GM23338 (cell line): ENCODE measurements at regions not wholly inside any gene's neighbourhood (a gene's known extent, or its start where the extent isn't known, plus 50 kb on each side); places are given as distances from the start of the nearest gene placed in this dataset.

Source experiments
- ATAC-seq: fragments of 200-7000 bp; cut with Tn5 transposase; 3 replicates; pipeline ENCODE4 v1.9.1; 2020
- DNase-seq: peaks from one replicate; pipeline ENCODE4 v3.0.0-alpha.2; 2015; ENCODE audit warnings: low spot score
- H2AFZ ChIP-seq: fragments of 200-600 bp; sonication (generic); 2 replicates; pipeline ENCODE4 v1.8.0; 2016; ENCODE audit warnings: antibody characterized with exemption, mild to moderate bottlenecking, moderate library complexity
- H3F3A ChIP-seq: fragments of 200-600 bp; sonication (generic); replicated peaks from 2 replicates; pipeline ENCODE4 v1.8.0; 2017; ENCODE audit warnings: antibody characterized with exemption, mixed run types, low read depth
- H3K27ac ChIP-seq: fragments of 200-600 bp; sonication (generic); 2 replicates; pipeline ENCODE4 v1.6.1; 2016; ENCODE audit warnings: low read depth
- H3K27me3 ChIP-seq: fragments of 200-600 bp; sonication (generic); 2 replicates; pipeline ENCODE4 v1.8.0; 2016; ENCODE audit warnings: mild to moderate bottlenecking, mixed run types, moderate library complexity; ENCODE audit not compliant: insufficient read depth
- H3K36me3 ChIP-seq: fragments of 200-600 bp; sonication (generic); 2 replicates; pipeline ENCODE4 v1.8.0; 2016; ENCODE audit warnings: mild to moderate bottlenecking; ENCODE audit not compliant: insufficient read depth
- H3K4me1 ChIP-seq: fragments of 200-600 bp; sonication (generic); 2 replicates; pipeline ENCODE4 v1.8.0; 2016; ENCODE audit warnings: mild to moderate bottlenecking, moderate library complexity; ENCODE audit not compliant: insufficient read depth
- H3K4me2 ChIP-seq: fragments of 200-600 bp; sonication (generic); 2 replicates; pipeline ENCODE4 v1.7.1; 2017; ENCODE audit warnings: mixed run types
- H3K4me3 ChIP-seq: fragments of 200-600 bp; sonication (generic); 2 replicates; pipeline ENCODE4 v1.6.1; 2016; ENCODE audit warnings: mixed run types
- H3K79me2 ChIP-seq: fragments of 200-600 bp; sonication (generic); replicated peaks from 2 replicates; pipeline ENCODE4 v1.8.0; 2017; ENCODE audit warnings: mild to moderate bottlenecking; ENCODE audit not compliant: insufficient read depth
- H3K9me2 ChIP-seq: fragments of 200-600 bp; sonication (generic); 2 replicates; pipeline ENCODE4 v1.8.0; 2017; ENCODE audit not compliant: insufficient read depth
- H4K20me1 ChIP-seq: fragments of 200-600 bp; sonication (generic); replicated peaks from 2 replicates; pipeline ENCODE4 v1.8.0; 2017; ENCODE audit warnings: mild to moderate bottlenecking; ENCODE audit not compliant: insufficient read depth
- H3K27ac Mint-ChIP-seq: 2 replicates; pipeline ENCODE4 v1.8.0; 2020; ENCODE audit warnings: inconsistent platforms, mild to moderate bottlenecking, moderate library complexity, mixed read lengths
- H3K27me3 Mint-ChIP-seq: 3 replicates; pipeline ENCODE4 v1.8.0; 2022; ENCODE audit warnings: low read depth, mild to moderate bottlenecking, moderate library complexity, mixed read lengths, inconsistent platforms; ENCODE audit not compliant: insufficient read depth, poor library complexity
- H3K36me3 Mint-ChIP-seq: 3 replicates; pipeline ENCODE4 v1.8.0; 2021; ENCODE audit warnings: low read depth, mild to moderate bottlenecking, inconsistent platforms, moderate library complexity, mixed read lengths
- H3K4me1 Mint-ChIP-seq: 3 replicates; pipeline ENCODE4 v1.8.0; 2020; ENCODE audit warnings: mild to moderate bottlenecking, inconsistent platforms, mixed read lengths
- H3K4me3 Mint-ChIP-seq: 3 replicates; pipeline ENCODE4 v1.8.0; 2021; ENCODE audit warnings: moderate library complexity, mild to moderate bottlenecking, inconsistent platforms, mixed read lengths
- H3K9me3 Mint-ChIP-seq: 3 replicates; pipeline ENCODE4 v1.8.0; 2020; ENCODE audit warnings: moderate library complexity, mild to moderate bottlenecking, inconsistent platforms, mixed read lengths
- CREB1 ChIP-seq: fragments of 250-450 bp; sonication (Bioruptor Pico); IDR thresholded peaks from 2 replicates; pipeline ENCODE4 v1.5.0; 2020; ENCODE audit warnings: low read depth, mild to moderate bottlenecking, moderate library complexity
- EZH2 ChIP-seq: fragments of 200-600 bp; sonication (generic); IDR thresholded peaks from one replicate; pipeline ENCODE4 v1.8.0; 2017; ENCODE audit warnings: antibody characterized with exemption, mild to moderate bottlenecking, low read depth; ENCODE audit not compliant: unreplicated experiment
- EZH2phosphoT487 ChIP-seq: fragments of 200-600 bp; sonication (generic); IDR thresholded peaks from one replicate; pipeline ENCODE4 v1.8.1; 2018; ENCODE audit warnings: antibody characterized with exemption; ENCODE audit not compliant: unreplicated experiment
- ZNF114 ChIP-seq: fragments of 250-450 bp; sonication (Bioruptor Pico); IDR thresholded peaks from 2 replicates; pipeline ENCODE4 v1.5.0; 2020; ENCODE audit warnings: mild to moderate bottlenecking, moderate library complexity
- ZNF331 ChIP-seq: fragments of 250-450 bp; sonication (Bioruptor Pico); IDR thresholded peaks from 2 replicates; pipeline ENCODE4 v1.5.0; 2020; ENCODE audit warnings: low read depth, mild to moderate bottlenecking, moderate library complexity
- TF ChIP-seq, protein P1 (sequence below), 2 experiments: fragments of 200-600 bp in 1 of 2; sonication (generic) in 1 of 2; conservative IDR thresholded peaks; 2 replicates each; pipeline versions ENCODE4 v1.5.1 to v1.6.1; 2016 to 2017; ENCODE audit warnings: antibody characterized with exemption in 2 of 2, low read depth in 2 of 2, mild to moderate bottlenecking in 2 of 2, moderate library complexity in 1 of 2
- TF ChIP-seq, protein P2 (sequence below): fragments of 250-450 bp; sonication (Bioruptor Pico); IDR thresholded peaks from 2 replicates; pipeline ENCODE4 v1.5.0; 2020; ENCODE audit warnings: mild to moderate bottlenecking, moderate library complexity

DNA sequence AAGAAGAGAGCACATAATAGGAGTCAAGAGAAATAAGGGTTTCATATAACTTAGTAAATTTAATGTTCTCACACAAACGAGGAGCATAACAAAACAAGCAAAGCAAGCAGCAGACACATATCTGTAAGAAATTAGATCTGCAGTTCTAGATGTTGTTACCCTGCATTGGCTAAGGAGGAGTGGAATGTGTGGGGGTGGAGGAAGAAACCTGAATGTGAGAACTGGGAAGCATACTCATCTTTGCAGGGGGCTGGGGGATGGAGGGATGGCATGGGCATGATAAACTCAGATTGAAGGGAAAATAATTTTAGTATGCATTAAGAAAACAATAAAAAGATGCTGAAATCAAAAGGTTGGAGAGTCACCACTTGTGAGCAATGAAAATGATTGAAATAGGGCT is 255.0 kb downstream of the LIG4 start (continued):
- TF ChIP-seq, protein P1, sequence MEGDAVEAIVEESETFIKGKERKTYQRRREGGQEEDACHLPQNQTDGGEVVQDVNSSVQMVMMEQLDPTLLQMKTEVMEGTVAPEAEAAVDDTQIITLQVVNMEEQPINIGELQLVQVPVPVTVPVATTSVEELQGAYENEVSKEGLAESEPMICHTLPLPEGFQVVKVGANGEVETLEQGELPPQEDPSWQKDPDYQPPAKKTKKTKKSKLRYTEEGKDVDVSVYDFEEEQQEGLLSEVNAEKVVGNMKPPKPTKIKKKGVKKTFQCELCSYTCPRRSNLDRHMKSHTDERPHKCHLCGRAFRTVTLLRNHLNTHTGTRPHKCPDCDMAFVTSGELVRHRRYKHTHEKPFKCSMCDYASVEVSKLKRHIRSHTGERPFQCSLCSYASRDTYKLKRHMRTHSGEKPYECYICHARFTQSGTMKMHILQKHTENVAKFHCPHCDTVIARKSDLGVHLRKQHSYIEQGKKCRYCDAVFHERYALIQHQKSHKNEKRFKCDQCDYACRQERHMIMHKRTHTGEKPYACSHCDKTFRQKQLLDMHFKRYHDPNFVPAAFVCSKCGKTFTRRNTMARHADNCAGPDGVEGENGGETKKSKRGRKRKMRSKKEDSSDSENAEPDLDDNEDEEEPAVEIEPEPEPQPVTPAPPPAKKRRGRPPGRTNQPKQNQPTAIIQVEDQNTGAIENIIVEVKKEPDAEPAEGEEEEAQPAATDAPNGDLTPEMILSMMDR (conservative IDR thresholded peaks at IDR 0.05; ENCODE audit: low read depth in 2 of 2) = no peak
- TF ChIP-seq ZNF114 = no peak
- TF ChIP-seq CREB1 = no peak
- no peak for TF ChIP-seq EZH2
- TF ChIP-seq, protein P2, sequence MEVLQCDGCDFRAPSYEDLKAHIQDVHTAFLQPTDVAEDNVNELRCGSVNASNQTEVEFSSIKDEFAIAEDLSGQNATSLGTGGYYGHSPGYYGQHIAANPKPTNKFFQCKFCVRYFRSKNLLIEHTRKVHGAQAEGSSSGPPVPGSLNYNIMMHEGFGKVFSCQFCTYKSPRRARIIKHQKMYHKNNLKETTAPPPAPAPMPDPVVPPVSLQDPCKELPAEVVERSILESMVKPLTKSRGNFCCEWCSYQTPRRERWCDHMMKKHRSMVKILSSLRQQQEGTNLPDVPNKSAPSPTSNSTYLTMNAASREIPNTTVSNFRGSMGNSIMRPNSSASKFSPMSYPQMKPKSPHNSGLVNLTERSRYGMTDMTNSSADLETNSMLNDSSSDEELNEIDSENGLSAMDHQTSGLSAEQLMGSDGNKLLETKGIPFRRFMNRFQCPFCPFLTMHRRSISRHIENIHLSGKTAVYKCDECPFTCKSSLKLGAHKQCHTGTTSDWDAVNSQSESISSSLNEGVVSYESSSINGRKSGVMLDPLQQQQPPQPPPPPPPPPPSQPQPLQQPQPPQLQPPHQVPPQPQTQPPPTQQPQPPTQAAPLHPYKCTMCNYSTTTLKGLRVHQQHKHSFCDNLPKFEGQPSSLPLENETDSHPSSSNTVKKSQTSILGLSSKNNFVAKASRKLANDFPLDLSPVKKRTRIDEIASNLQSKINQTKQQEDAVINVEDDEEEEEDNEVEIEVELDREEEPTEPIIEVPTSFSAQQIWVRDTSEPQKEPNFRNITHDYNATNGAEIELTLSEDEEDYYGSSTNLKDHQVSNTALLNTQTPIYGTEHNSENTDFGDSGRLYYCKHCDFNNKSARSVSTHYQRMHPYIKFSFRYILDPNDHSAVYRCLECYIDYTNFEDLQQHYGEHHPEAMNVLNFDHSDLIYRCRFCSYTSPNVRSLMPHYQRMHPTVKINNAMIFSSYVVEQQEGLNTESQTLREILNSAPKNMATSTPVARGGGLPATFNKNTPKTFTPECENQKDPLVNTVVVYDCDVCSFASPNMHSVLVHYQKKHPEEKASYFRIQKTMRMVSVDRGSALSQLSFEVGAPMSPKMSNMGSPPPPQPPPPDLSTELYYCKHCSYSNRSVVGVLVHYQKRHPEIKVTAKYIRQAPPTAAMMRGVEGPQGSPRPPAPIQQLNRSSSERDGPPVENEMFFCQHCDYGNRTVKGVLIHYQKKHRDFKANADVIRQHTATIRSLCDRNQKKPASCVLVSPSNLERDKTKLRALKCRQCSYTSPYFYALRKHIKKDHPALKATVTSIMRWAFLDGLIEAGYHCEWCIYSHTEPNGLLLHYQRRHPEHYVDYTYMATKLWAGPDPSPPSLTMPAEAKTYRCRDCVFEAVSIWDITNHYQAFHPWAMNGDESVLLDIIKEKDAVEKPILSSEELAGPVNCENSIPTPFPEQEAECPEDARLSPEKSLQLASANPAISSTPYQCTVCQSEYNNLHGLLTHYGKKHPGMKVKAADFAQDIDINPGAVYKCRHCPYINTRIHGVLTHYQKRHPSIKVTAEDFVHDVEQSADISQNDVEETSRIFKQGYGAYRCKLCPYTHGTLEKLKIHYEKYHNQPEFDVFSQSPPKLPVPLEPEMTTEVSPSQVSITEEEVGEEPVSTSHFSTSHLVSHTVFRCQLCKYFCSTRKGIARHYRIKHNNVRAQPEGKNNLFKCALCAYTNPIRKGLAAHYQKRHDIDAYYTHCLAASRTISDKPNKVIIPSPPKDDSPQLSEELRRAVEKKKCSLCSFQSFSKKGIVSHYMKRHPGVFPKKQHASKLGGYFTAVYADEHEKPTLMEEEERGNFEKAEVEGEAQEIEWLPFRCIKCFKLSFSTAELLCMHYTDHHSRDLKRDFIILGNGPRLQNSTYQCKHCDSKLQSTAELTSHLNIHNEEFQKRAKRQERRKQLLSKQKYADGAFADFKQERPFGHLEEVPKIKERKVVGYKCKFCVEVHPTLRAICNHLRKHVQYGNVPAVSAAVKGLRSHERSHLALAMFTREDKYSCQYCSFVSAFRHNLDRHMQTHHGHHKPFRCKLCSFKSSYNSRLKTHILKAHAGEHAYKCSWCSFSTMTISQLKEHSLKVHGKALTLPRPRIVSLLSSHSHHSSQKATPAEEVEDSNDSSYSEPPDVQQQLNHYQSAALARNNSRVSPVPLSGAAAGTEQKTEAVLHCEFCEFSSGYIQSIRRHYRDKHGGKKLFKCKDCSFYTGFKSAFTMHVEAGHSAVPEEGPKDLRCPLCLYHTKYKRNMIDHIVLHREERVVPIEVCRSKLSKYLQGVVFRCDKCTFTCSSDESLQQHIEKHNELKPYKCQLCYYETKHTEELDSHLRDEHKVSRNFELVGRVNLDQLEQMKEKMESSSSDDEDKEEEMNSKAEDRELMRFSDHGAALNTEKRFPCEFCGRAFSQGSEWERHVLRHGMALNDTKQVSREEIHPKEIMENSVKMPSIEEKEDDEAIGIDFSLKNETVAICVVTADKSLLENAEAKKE (CRISPR knock-in tag) = no peak
- TF ChIP-seq ZNF331 (CRISPR knock-in tag) = no peak

DNA sequence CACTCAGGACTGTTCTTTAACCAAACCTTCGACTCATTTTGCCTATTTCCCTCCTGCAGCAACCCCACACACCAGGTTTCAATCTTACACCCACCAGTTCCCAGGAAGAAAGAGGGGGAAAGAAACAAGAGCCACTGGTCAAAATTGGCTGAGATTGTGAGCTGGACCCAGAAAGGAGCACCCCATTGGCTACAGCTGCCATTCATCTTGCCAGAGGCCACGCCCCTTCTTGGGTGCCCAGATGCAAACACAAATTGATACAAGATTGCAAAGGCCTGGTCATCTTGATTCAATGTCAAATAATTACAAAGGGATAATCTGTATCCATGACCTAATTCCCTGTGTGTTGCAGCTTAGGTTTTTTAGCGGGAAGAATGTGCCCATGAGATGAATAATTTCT is 258.4 kb downstream of the LIG4 start:
- no peaks in the 10 kb centered on the region for H3K27me3 Mint-ChIP-seq
- Histone ChIP-seq H3K27ac (no peak overlapping the region), H3K79me2 (no peaks in the 10 kb centered on the region), H3F3A (no peaks in the 10 kb centered on the region), H3K9me2 (0 out of 2 replicates have a peak, but pooled peaks cover 3% of the 10 kb centered on the region), H3K4me3 (no peak overlapping the region), H3K27me3 (no peaks in the 10 kb centered on the region), H4K20me1 (no peaks in the 10 kb centered on the region), H3K4me1 (peaks cover 7% of the 10 kb centered on the region; the same call in 1 of the 2 replicates), H2AFZ (peak overlapping the region; percentile 92; the same call in 1 of the 2 replicates), H3K4me2 (no peak overlapping the region), H3K36me3 (no peaks in the 10 kb centered on the region)
- H3K4me1 Mint-ChIP-seq = peaks cover 8% of the 10 kb centered on the region; the same call in 2 of the 3 replicates
- no peak overlapping the region for H3K4me3 Mint-ChIP-seq
- H3K36me3 Mint-ChIP-seq = no peaks in the 10 kb centered on the region
- no peak; the same call in 2 of the 3 replicates for ATAC-seq
- peak; percentile 7 for DNase-seq
- no peaks in the 10 kb centered on the region for H3K9me3 Mint-ChIP-seq
- H3K27ac Mint-ChIP-seq = no peak overlapping the region
- TF ChIP-seq EZH2phosphoT487 (no peak), ZNF114 (no peak)
- TF ChIP-seq, protein P1 (conservative IDR thresholded peaks at IDR 0.05; ENCODE audit: low read depth in 2 of 2) = no peak
